Stimulated activated CD8-positive, alpha-beta memory T cell treated with anti-CD3 and anti-CD28 coated beads, Interleukin-7, amount 100 ng/mL, for 24 hours (primary cell): ENCODE measurements at regions not wholly inside any gene's neighbourhood (a gene's known extent, or its start where the extent isn't known, plus 50 kb on each side); places are given as distances from the start of the nearest gene placed in this dataset.

Experiments
- DNase-seq: peaks from one replicate; pipeline ENCODE4 v3.0.0-alpha.2; 2020; ENCODE audit warnings: low read depth

DNA sequence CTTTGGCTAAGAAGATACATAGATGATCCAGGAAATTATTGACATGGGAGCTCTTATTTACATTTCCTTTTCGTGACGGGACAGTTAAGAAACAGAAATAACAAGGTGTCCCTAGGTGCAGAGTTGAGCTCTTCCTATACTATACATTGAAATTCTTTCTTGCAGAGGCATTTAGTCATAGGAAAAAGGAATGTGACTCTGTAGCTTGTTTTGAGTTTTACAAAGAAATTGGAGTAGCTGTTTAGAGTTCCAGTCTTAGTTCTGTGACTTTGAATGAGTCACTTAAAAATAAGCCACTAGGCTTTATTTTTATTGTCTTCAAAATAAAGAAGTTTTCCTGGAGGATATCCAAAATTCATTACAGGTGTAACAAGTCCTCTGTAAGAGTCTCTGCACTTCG, 723.5 kb upstream of the SGO1 start:
- DNase-seq, result no peak

DNA sequence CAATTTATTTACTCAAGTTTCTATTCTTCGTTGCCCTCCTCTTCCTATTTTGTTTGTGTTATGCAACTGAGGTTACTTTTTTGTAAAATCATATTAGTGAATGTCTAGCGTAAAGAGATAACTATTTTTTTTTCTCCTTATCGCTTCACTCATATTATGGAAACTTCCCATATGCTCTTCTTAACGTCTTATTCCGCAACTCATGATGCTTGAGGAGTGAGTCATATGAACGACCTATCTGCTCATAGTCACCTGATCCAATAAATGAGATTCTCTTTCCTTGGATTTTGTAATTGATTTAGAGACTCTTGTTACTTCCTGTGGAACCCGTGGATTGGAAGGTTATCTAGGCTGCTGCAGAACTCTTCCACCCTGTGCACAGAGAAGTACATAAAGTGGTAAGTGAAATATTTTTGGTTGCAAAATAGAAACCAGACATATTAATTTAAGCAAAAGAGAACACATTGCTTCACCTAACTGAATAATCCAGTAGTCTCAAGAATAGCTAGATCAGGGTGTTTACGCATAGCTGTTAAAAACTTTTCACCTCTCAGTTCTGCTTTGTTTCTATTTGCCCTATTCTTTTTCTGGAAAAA, 719.3 kb upstream of the SGO1 start:
- no peak for DNase-seq

DNA sequence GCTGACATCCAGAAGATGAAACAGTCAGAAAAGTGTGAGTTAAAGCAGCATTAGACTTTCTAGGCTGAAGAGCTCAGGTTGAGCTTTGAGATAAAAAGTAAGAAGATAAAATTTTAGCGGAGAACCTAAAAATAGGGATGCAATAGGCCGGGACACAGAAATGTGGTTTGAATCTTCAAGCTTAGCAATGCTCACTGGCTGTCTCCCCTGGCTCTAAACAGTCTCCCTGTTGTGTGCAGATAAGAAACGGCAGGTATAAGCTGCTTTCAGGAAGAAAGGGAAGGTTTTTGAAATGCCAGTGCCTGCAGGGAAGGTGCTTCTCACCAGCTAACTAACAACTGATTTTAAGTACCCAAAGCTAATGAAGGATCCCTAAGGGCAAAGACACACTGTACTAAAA, 718.7 kb upstream of the SGO1 start:
- no peak for DNase-seq

DNA sequence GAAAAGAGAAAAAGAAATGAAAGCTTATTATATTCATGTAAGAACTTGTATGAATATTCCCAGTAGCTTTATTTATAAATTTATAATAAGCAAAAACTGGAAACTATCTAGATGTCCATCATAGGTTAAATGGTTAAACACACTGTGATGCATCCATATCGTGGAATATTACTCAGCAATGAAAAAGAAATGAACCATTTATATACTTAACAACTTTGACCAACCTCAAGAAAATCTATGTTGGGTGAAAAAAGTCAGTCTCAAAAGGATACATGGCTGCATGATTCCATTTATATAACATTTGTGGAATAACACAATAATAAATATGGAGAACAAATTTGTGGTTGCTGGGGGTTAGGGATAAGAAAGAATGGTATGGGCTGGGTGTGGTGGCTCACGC, 713.0 kb upstream of the SGO1 start:
- DNase-seq, result no peak

DNA sequence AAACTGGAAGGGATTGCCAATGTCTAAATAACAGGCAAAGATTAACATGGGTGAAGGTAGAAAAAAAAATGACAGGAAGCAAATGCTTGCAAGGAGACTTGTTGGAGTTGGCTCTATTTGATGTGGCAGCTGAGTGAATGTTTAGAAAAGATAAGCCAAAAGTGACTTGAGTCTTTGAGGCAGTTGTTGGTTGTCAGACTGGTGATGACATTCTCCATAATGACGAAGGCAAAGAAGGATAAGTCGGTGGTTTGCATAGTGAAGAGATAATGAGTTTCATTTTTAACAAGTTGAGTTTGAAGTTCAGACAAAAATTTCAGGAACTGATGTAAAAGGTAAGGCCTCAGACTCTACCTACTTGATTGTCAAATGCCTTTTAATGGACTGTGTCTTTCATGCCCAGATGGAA, 704.1 kb upstream of the SGO1 start:
- DNase-seq, result no peak

DNA sequence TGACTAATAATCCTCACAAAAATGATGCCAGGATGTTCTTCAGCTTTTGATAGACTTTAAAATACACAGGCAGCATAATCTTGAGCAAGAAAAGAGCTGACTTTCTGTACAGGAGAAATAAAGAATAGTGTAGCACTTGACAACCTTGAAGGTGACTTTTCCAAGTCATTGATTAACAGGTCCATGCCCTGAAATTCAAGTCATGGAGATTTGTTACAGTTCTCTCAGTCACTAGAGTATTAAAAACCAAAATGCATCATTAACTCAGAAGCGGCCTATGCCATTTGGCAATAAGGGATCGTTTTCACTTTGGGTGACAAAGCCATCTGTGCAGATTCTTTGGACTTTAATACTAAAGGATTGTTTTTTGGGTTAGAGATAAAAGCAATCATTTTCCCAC, 692.7 kb upstream of the SGO1 start:
- no peak for DNase-seq

DNA sequence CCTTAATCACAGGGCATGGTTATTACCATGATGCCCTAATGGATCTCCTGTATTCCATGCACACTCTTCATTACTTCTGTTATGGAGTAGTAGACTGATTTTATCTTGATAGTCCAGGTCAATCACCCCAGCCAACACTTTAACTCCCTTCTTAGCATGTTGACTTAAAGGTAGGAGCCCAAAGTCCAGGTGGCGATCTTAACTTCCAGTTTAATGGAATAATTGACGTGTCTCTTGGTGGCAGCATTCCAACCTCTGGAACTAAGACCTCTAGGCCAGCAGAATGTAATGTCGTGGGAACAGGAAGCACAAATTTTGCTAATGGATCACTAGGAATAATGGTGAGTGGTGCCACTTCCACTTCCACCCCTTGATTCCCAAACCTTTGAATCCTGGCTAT, 687.2 kb upstream of the SGO1 start:
- no peak for DNase-seq

DNA sequence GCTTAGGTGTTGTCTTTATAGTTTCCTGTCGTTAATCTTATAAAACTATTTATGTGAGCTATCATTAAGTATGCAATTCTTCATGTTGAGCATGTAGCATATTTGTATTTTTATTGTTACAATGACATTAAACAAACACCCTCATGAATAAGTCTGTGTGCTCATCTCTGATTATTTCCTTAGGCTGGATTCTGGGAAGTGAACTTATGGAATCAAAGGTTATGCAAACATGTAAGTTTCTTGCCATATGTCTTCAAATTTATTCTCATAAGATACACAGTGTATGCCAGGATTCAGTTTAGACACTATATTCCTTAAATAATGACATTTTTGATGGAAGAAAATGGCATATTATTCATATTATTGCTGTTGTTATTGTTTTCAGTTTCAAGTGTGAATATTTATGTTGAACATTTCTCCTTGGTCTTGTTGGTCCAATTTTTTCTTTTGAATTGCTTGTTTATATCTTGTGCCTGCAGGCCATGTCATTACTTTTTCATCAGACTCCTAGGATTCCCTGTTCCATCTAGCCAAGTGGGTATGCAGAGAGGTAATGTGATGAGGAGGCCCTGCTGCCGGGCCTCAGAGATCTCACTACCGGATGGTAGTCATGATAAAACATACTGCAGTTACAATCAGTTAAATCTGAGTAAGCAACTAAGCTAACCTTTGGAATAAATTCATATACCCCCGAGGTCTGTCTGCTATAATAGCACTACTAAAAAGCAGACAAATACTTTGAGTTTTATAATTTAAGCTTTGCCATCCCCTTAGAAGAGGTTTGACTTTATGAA, 684.3 kb upstream of the SGO1 start:
- DNase-seq, result no peak

DNA sequence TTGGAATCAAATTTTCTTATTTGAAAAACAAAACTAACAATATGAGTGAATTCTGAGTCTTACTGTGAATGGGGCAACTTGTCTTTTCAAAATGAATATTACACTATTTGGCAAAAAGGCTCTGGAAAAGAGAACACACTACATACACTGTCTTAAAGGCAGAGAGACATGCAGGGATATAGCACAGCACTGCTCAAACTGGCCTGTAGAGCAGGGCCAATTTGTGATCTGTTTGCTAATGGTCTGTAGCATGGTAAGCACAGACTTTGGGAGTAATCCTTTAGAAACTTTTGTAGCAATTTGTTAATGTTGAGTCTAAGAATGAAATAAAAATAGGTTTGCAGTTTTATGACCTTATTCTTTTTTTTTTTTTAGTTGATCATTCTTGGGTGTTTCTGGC, 679.8 kb upstream of the SGO1 start:
- no peak for DNase-seq

DNA sequence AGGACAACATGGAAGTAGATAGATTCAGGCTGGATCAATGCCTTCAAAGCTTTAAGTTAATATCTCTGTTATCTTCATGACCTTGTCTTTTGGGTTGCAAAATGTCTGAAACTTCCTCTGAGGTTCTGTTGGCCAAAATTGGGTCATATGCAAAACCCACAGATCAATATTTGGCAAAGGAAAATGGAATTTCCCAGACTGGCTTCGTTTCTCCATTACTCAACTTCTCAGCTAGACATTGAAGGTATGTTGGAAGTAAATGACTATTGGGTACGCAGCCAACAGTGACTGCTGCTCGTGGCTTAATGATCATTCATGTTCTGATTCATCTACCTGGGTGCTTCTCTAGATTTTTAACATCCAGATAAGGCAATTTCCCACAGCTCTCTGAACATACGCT, 675.4 kb upstream of the SGO1 start:
- no peak for DNase-seq

DNA sequence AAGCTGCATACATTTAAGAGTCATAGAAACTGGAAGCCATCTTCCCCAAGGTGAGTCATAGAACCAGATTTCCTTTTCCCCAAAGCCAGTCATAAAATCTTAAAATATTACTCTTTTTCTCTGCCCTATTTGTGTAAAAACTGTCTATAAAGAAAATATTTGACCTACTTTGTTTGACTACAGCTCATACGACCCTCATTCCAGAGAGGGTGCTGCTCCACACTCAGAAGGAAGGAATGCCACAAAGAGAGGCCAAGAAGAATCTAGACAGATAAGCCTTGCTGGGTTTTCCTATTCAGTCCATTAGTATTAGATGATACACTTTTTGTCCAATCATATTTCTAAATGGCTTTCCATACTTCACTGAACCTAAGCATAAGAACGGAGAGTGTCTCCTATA, 671.6 kb upstream of the SGO1 start:
- DNase-seq, result no peak

DNA sequence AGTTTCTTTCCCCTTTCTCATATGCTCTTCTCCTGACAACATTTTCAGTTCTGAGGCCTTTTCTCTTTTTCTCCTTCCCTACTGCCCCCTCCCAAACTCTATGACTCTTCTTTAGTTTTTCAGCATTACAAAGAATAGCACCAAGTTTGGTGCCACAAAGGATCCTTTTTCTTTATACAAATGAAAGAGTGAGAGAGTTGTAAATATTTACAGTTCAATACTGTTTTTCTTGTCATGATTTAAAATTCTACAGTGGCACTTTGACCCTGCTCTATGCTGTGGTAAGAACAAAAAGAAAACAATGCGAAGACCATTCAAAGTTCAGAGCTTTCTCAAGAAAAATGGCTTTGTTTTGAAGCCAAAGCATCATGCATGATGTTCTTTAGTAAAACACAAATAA, 667.9 kb upstream of the SGO1 start:
- no peak for DNase-seq

DNA sequence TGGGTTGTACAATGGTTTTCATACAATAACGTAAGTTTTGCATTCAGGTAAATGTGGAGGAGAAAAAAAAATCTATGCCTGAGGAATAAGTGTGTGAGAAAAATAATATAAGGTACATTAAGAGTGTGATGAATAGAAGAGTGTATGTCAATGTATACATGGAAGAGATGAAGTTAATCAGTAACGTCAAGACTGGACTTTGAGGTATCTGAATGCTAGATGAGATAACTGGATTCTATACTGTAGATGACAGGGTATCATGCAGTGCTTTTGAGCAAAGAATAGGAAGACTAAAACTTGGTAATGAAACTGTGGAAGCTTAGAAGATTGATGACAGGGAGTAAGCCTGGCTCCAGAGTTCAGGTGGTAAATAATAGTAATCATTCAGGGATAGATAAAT, 666.7 kb upstream of the SGO1 start:
- no peak for DNase-seq

DNA sequence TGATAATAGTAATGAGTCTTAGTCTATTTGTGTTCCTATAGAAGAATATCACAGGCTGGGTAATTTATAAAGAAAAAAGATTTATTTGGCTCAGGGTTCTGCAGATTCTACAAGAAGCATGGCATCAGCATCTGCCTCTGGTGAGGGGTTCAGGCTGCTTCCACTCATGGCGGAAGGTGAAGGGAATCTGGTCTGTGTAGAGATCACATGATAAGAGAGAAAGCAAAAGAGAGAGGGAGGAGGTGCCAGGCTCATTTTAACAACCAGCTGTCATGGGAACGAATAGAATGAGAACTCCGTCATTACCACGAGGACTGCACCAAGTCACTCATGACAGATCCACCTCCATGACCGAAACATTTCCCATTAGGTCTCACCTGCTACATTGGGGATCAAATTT, 664.0 kb upstream of the SGO1 start:
- DNase-seq, result no peak

DNA sequence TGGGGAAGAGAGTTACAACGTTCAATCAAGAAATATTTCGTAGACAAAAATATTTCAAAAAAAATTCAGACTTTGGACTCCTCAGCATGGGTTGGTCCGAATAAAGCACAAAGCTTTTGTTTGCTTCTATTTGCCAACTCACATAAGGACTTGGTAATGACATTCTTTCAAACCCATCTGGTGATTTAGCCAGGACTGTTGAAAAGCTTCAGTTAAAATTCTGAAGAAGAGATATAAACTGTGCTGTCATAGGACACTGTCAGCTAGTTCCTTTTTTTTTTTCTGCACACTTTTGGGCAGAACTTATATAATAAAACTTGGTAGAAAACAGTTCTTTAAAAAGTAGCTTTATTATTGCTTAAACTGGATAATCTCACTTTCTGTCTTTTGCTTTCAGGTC, 660.8 kb upstream of the SGO1 start:
- DNase-seq, result no peak

DNA sequence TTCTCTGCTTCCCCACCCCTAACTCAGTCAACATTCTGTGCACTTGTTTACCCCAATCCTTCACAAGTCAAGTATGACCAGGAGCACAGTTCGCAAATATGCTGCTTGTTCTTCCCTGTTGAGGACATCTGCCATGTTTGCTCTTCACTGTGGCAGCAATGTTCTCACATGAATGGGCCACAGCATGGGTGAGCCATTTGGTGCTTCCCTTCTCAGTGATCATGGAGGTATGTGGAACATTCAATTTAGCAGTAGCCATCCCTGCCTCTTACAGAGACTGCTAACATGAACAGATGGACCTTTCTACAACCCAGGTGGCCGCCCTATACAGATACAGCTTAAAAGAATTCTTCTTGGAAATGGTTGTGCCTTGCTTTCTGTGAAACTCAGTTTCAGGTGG, 660.1 kb upstream of the SGO1 start:
- no peak for DNase-seq

DNA sequence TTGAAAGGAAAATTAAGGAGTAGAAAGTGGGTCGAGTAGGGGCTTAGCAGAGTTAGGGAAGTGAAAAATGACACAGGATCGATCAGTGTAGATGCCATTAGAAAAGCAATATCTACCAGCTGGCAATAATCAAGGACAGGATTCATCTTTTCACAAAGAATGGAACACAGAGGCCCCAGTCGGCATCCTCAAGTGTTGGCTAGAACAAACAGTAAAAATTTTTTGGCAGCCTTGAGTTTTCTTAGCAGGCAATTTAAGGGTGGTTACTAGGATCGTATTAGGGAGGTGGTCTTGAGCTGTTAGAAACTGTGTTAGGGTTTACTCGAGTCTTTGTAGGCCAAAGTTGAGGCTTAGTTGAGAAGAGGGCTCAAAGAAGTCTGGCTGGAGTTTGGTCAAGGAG, 658.8 kb upstream of the SGO1 start:
- no peak for DNase-seq

DNA sequence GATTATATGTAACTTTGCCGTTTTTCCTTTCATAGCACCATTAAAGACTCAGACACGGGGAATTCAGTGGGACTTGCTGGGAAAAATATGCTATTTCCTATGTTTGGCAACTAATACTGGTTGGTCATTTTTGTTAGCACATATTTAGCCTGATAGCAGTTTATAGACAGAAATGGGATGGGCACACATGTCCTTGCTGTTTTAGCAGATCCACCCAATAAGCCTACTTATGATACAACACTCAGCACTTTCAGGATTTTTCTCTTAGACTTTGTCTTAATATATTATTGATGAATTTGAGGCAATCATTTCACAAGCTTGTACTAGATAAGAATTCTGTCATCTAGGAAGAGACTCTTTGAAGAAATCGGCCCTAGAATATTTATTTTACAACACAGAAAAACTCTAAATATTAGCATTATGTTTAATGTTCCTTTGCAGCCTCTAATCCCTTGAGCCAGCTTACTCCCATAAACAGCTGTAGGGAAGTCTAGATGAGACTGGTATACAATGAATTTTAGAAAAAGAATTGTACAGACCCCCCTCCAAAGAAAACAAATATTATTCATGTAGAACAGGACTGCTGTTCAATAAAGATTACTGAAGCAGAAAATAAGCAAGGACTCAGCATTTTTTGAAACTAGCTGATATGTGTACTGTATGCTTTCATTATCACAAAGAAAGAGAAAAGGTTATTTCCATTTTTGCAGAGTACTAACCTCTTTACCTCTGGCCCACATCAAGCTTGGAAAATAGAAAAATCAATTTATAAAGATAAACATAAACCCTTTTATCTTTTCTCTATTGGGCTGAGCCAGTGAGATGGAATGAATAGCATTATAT, 656.8 kb upstream of the SGO1 start:
- DNase-seq, result no peak

DNA sequence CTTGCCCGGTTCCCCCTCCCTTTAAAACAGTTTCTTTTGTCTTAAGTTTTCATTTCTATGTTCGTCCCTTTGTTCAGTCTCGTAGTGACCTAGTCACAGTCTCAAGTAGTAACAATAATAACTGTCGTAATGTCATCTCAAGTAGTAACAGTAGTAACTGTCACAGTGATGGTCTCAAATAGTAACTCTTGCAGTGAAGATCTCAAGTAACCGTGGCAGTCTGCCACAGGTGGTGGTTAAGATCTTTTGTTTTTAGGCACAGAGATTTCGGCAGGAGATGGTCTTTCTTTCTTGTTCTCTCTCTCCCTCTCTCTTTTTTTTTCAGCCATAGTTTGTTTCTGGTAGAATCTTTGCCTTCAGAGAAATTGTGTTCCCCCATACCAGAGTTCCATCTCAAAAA, 656.0 kb upstream of the SGO1 start:
- DNase-seq, result no peak

DNA sequence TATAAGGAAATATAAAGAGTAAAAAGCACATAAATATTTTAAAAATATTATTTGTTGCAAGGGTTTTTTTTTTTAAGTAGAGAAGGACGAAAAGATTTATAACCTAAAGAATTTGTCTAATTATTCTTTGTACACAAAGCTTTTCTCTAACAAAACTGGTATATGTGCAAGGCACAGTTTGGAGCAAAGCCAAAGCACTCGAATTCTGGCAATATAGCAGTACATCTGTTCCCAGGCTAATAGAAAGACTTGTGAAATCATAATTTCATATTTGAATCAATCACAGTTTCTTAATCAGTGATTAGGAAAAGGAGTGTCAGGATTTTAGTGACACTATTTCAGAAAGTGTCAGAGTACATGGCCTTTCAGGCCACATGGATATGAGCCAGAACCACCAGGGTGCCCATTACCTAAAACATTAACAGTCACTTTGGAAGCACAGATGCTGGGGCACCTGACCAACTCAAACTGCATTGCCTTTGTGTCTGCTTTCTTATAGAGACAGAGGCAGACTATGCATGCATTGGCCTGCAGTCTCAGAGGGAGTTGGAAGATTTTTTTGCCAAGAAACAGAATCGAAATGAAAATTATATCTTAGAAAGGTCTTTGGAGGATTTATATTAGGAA, 651.8 kb upstream of the SGO1 start:
- no peak for DNase-seq

DNA sequence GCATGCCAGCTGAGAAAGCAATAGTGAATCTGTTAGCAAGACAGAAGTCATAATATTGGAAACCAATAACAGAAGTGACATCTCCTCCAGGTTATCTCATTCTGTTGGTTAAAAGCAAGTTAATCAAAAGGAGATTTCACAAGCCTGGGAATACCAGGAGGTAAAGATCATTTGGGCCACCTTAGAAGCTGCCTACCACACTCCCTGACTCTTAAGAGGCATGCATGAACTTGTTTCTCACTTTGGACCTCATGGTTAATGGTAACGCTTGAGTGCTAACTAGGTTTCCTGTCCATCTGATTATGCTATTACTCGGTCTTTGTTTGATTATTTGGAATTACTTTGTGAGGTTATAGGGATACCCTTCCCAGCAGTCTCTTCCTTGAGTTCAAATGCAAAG, 650.8 kb upstream of the SGO1 start:
- DNase-seq, result no peak

DNA sequence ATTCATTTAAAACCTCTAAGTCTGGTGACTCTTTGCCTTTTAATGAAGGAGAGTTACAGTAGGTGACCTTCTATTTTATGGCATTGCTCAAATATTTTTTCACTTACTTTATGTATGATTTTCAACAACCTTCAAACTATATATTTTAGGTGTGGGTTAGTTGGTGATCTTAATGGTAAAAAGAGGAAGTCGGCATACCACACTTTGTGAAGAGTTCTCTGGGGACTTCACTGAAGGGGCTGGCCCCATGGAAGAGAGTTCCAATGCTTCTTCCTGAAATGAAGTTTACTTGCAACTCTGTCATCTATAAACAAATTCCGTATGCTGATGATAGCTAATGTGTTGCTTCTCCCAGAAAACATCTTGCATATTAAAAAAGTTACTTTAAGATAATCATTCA, 647.0 kb upstream of the SGO1 start:
- no peak for DNase-seq

DNA sequence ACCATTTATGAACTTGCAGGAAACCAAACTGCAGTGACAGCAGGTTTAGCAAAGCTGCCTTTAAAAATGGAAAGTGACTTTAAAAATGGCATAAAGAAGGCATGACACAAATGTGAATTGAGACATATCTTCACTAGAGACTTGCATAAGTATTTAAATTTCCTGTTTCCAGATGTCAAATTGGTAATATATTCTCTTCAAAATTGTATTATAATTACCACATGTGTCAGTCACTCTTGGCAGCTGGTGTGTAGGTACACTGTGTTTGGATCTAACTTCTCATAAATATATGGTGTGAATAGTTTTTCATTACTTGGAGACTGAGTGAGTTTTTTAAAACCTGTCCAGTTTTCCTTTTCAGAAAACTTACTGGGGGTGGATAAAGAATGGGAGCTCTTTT, 636.2 kb upstream of the SGO1 start:
- no peak for DNase-seq
